Spinal cord (tissue), 9 donors: ENCODE measurements at regions not wholly inside any gene's neighbourhood (a gene's known extent, or its start where the extent isn't known, plus 50 kb on each side); places are given as distances from the start of the nearest gene placed in this dataset.

ENCODE experiments used
- DNase-seq, 6 donors: peaks; one replicate each; pipeline versions ENCODE4 v3.0.0 to v3.0.0-alpha.2; 2013 to 2015; ENCODE audit warnings: low spot score in 6 of 6, low read depth in 4 of 6
- H3K27ac ChIP-seq: one replicate; pipeline ENCODE4 v1.5.1; 2013; ENCODE audit warnings: low read depth, low read length, control low read depth
- H3K27me3 ChIP-seq: one replicate; pipeline ENCODE4 v1.6.1; 2013; ENCODE audit warnings: low read length; ENCODE audit not compliant: control insufficient read depth, insufficient read depth
- H3K36me3 ChIP-seq: one replicate; pipeline ENCODE4 v1.6.1; 2013; ENCODE audit warnings: low read length; ENCODE audit not compliant: control insufficient read depth, insufficient read depth
- H3K4me1 ChIP-seq: one replicate; pipeline ENCODE4 v1.6.1; 2013; ENCODE audit warnings: low read length; ENCODE audit not compliant: control insufficient read depth, insufficient read depth
- H3K4me3 ChIP-seq: one replicate; pipeline ENCODE4 v1.5.1; 2013; ENCODE audit warnings: low read depth, low read length, control low read depth
- H3K9me3 ChIP-seq: one replicate; pipeline ENCODE4 v1.6.1; 2013; ENCODE audit warnings: low read length; ENCODE audit not compliant: control insufficient read depth, insufficient read depth
- WGBS: methylation state at CpG from one replicate; pipeline ENCODE4 v1.1.5; 2013; ENCODE audit warnings: missing lambda C conversion rate; ENCODE audit not compliant: insufficient coverage; 5-methylcytosine and 5-hydroxymethylcytosine counted together
- donor health status: healthy.

DNA sequence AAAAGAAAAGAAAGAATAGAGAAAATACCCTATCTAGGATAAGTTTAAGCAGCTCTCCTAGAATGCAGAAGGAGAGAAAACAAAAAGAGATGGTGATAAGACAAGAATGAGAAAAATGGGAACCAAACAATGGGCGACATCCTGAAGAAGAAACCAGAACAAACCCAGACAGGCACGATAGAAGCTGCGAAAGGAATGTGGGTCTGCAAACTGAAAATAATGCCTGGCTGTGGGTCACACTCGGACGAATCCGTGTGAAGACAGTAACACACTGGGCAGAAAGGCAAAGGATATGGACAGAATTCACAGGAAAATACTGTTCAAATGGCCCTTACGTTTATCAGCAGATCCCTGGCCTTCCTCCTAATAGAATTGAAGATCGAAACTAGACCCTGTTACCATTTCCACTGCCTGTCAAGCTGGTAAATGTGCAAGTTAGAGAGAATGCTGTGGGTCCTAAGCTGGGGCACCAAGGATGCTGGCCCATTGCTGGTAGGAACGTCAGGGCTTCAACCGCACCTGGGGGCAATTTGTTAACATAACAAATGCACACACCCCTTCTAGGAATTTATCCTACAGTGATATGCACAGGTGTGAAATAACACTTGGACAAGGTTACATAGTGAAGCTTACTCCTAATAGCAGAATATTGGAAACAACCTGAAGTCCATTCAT, 117.5 kb upstream of the RFLNA start:
- H3K4me3 ChIP-seq, result no peak overlapping the region
- no peaks in the 10 kb centered on the region for H3K36me3 ChIP-seq
- no peak for DNase-seq
- H3K27me3 ChIP-seq, result no peaks in the 10 kb centered on the region
- H3K9me3 ChIP-seq, result no peaks in the 10 kb centered on the region
- WGBS, result 77% methylated on average over 7 of the region's 10 CpGs
- H3K27ac ChIP-seq, result no peak overlapping the region
- H3K4me1 ChIP-seq, result peaks cover 21% of the 10 kb centered on the region

DNA sequence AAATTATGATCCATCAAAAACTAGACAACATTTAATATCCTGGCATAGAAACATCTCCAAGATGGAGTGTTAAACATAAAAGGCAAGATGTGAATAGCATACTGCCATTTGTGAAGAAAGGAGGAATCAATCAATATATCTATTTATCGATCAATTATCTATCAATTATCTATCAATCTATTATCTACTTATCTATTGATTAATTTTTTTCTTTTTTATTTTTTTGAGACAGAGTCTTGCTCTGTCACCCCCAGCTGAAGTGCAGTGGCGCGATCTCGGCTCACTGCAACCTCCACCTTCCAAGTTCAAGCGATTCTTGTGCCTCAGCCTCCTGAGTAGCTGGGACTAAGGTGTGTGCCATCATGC, 117.0 kb upstream of the RFLNA start:
- 96% methylated on average over 4 of the region's 5 CpGs for WGBS
- no peak overlapping the region for H3K4me3 ChIP-seq
- H3K9me3 ChIP-seq, result no peaks in the 10 kb centered on the region
- no peak for DNase-seq
- H3K36me3 ChIP-seq, result no peaks in the 10 kb centered on the region
- peaks cover 24% of the 10 kb centered on the region for H3K4me1 ChIP-seq
- H3K27me3 ChIP-seq, result no peaks in the 10 kb centered on the region
- H3K27ac ChIP-seq, result no peak overlapping the region

DNA sequence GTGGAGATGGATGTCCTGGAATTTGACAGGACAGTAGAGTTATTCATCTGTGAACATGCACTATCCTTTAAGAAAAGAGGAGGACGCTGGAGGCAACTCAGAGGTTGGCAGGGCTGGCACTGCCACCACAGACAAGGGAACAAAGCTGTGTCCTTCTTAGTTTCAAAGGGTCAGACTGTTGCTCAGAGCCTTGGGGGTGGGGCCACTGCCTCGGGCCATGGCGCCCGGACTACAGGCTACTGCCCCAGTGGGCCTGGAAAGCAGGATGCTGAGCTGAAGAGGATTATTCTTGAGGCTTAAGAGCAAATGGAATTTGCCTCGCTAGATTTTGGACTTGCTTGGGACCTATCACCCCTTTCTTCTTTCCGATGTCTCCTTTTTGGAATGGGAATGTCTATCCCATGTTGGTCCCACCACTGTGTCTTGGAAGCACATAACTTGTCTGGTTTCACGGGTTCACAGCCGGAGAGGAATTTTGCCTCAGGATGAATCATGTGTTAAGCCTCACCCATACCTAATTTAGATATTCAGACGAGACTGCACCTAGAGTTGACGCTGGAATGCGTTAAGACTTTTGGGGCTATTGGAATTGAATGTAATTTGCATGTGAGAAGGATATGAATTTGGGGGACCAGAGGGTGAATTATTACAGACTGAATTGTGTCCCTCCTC, 114.8 kb upstream of the RFLNA start:
- no peaks in the 10 kb centered on the region for H3K27me3 ChIP-seq
- no peaks in the 10 kb centered on the region for H3K36me3 ChIP-seq
- WGBS, result 81% methylated on average over 8 of the region's 11 CpGs
- no peaks in the 10 kb centered on the region for H3K9me3 ChIP-seq
- peaks cover 20% of the 10 kb centered on the region for H3K4me1 ChIP-seq
- DNase-seq, result no peak
- no peak overlapping the region for H3K4me3 ChIP-seq
- H3K27ac ChIP-seq, result no peak overlapping the region

DNA sequence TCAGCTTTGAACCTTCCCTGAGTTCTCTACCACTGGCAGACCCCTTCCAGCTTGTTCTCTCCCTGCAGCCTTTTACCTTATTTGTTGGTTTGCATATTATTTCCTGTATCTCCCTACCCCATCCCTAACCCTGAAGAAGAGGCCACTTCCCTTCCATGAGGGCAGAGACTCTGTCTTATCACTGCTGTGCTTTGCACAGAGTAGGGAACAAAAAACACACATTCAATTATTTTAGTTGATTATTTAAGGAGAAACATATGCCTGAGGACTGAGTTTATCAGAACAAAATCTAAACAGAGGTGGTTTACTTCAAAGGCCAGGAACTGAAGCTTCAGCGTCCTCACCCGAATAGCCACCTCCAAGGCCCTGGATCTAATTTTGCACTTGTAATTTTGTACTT, 111.7 kb upstream of the RFLNA start:
- Histone ChIP-seq H3K36me3 (no peaks in the 10 kb centered on the region), H3K4me1 (peaks cover 26% of the 10 kb centered on the region), H3K9me3 (no peaks in the 10 kb centered on the region), H3K4me3 (no peak overlapping the region), H3K27ac (no peak overlapping the region), H3K27me3 (no peaks in the 10 kb centered on the region)
- no peak for DNase-seq
- WGBS, result no CpG with 5 or more reads among the region's 2 CpGs

DNA sequence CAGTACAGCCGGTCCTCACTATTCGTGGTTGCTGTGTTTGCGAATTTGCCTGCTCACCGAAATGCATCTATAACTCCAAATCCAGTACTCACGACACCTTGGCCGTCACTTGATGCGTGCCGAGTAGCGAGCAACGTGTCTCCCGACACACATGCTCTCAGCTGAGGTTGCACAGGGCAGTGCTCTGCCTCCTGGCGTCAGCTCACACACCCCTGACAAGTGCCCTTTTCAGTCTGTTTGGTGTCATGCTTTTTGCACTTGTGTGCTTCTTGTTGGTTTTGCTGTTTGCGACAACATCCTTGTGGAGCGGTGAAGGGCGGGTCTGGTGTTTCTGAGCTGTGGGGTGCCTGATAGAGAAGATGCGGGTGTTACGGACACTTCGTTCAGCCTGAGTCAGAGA, 110.4 kb upstream of the RFLNA start:
- Histone ChIP-seq H3K9me3 (no peaks in the 10 kb centered on the region), H3K36me3 (no peaks in the 10 kb centered on the region), H3K27ac (no peak overlapping the region), H3K4me3 (no peak overlapping the region), H3K27me3 (no peaks in the 10 kb centered on the region), H3K4me1 (peaks cover 38% of the 10 kb centered on the region)
- DNase-seq, result peak in 1 of 6 donors; percentile 23
- 86% methylated on average over 15 of the region's 18 CpGs for WGBS

DNA sequence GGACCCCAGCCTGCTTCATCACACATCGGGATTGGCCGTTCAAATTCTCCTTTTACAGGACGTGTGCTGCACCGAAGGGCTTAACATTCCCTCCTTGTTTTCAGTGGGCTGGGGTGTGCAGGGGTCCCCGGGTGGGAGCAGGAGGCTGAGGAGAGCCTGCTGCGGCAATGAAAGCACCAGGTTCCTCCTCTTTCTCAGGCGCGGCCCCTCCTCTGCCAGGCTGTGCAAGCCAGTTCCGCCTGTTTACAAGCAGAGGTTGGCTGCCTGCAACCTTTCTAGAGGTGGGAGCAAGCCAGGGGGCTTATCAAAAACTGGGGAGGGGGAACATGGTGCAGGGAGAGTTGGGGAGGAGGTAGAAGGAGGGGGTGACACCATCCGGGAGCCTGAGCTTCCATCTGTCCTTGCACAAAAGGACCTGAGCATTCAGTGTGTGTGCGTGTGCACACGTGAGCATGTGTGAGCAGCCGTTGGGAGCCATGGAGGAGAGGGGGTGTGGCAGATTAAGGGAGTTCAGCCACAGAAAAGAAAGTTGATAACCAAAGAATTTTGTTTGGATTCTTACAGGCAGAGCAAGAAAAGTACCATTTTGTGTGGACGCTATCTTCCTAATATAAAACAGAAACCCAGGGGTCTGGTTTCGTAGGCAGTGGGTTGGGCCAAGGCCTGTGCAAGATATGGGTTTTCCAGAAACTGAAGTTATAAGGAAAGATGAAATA, 108.8 kb upstream of the RFLNA start:
- Histone ChIP-seq H3K36me3 (no peaks in the 10 kb centered on the region), H3K4me3 (no peak overlapping the region), H3K4me1 (peaks cover 41% of the 10 kb centered on the region), H3K27me3 (no peaks in the 10 kb centered on the region), H3K27ac (peak overlapping the region; percentile 29), H3K9me3 (no peaks in the 10 kb centered on the region)
- peak in 1 of 6 donors; percentile 50 for DNase-seq
- 59% methylated on average over 7 of the region's 15 CpGs for WGBS

- 52% methylated on average over 6 of the region's 7 CpGs for WGBS
- no peak overlapping the region for H3K4me3 ChIP-seq
- peaks cover 49% of the 10 kb centered on the region for H3K4me1 ChIP-seq
- no peaks in the 10 kb centered on the region for H3K36me3 ChIP-seq
- peak overlapping the region; percentile 58 for H3K27ac ChIP-seq
- no peaks in the 10 kb centered on the region for H3K27me3 ChIP-seq
- no peaks in the 10 kb centered on the region for H3K9me3 ChIP-seq
- peak in 1 of 6 donors; percentile 49 for DNase-seq
Measured at GRCh38 chr12:124188084-124188483, 106.8 kb upstream of the RFLNA start.

- H3K9me3 ChIP-seq, result no peaks in the 10 kb centered on the region
- peak overlapping the region; percentile 58 for H3K27ac ChIP-seq
- H3K4me1 ChIP-seq, result peaks cover 49% of the 10 kb centered on the region
- H3K27me3 ChIP-seq, result no peaks in the 10 kb centered on the region
- H3K4me3 ChIP-seq, result no peak overlapping the region
- DNase-seq, result peak in 4 of 6 donors; percentile 26 to 92 (median 65)
- WGBS, result 63% methylated on average over 10 of the region's 15 CpGs
- H3K36me3 ChIP-seq, result no peaks in the 10 kb centered on the region
Measured at GRCh38 chr12:124188561-124189405, 106.1 kb upstream of the RFLNA start.

- Histone ChIP-seq H3K36me3 (no peaks in the 10 kb centered on the region), H3K9me3 (no peaks in the 10 kb centered on the region), H3K27ac (no peak overlapping the region), H3K27me3 (no peaks in the 10 kb centered on the region), H3K4me1 (peaks cover 53% of the 10 kb centered on the region), H3K4me3 (no peak overlapping the region)
- no peak for DNase-seq
- 92% methylated on average over 11 of the region's 14 CpGs for WGBS
Measured at GRCh38 chr12:124190312-124191023, 104.4 kb upstream of the RFLNA start.
